PC-9 (cell line): ENCODE measurements at regions not wholly inside any gene's neighbourhood (a gene's known extent, or its start where the extent isn't known, plus 50 kb on each side); places are given as distances from the start of the nearest gene placed in this dataset.

ENCODE experiments used
- BruUV-seq: library from RNA; stranded (reverse); fragments of 400-500 nt; replicated peaks from 2 replicates; lab custom pipeline; 2021; lab: Mats Ljungman, UMichigan
- CTCF ChIA-PET: fragments of 300-600 bp; sonication (Branson Sonifier 250); formaldehyde crosslinking; loops from one replicate; lab custom pipeline; 2022; ENCODE audit warnings: antibody characterized with exemption; lab: Charles Lee
- POLR2A ChIA-PET: fragments of 300-600 bp; sonication (Branson Sonifier 250); formaldehyde crosslinking; loops from one replicate; lab custom pipeline; 2022; ENCODE audit warnings: antibody characterized with exemption; ENCODE audit not compliant: unreplicated experiment; lab: Charles Lee
- DNase-seq, 2 experiments: peaks; one replicate each; pipeline versions ENCODE4 v3.0.0 to v3.0.0-alpha.2; 2015 to 2022; ENCODE audit warnings: mixed read lengths in 1 of 2
- H2AFZ ChIP-seq: fragments of 200-600 bp; sonication (generic); 2 replicates; pipeline ENCODE4 v1.8.1; 2017; ENCODE audit warnings: antibody characterized with exemption
- H3F3A ChIP-seq: fragments of 200-600 bp; sonication (generic); 2 replicates; pipeline ENCODE4 v1.8.1; 2017; ENCODE audit warnings: antibody characterized with exemption, mild to moderate bottlenecking, low read depth; ENCODE audit not compliant: insufficient read depth
- H3K27ac ChIP-seq: fragments of 200-600 bp; sonication (generic); 2 replicates; pipeline ENCODE4 v1.6.1; 2016; ENCODE audit warnings: mixed run types
- H3K27me3 ChIP-seq: fragments of 200-600 bp; sonication (generic); 2 replicates; pipeline ENCODE4 v1.6.1; 2016; ENCODE audit warnings: low read depth, mixed run types; ENCODE audit not compliant: insufficient read depth
- H3K36me3 ChIP-seq: fragments of 200-600 bp; sonication (generic); 2 replicates; pipeline ENCODE4 v1.6.1; 2016; ENCODE audit warnings: low read depth, mixed run types
- H3K4me1 ChIP-seq: fragments of 200-600 bp; sonication (generic); replicated peaks from 2 replicates; pipeline ENCODE4 v1.6.1; 2016; ENCODE audit warnings: mixed run types; ENCODE audit not compliant: insufficient read depth
- H3K4me2 ChIP-seq: fragments of 200-600 bp; sonication (generic); 2 replicates; pipeline ENCODE4 v1.6.1; 2017; ENCODE audit warnings: mixed run types
- H3K4me3 ChIP-seq: fragments of 200-600 bp; sonication (generic); 2 replicates; pipeline ENCODE4 v1.6.1; 2016; ENCODE audit warnings: mixed run types
- H3K79me2 ChIP-seq: fragments of 200-600 bp; sonication (generic); 2 replicates; pipeline ENCODE4 v1.6.1; 2017; ENCODE audit warnings: low read depth, mixed run types
- H3K9me2 ChIP-seq: fragments of 200-600 bp; sonication (generic); 2 replicates; pipeline ENCODE4 v1.8.1; 2017; ENCODE audit warnings: mild to moderate bottlenecking; ENCODE audit not compliant: insufficient read depth
- H3K9me3 ChIP-seq: fragments of 200-600 bp; sonication (generic); 2 replicates; pipeline ENCODE4 v1.8.1; 2016; ENCODE audit warnings: low read depth; ENCODE audit not compliant: insufficient read depth
- H4K20me1 ChIP-seq: fragments of 200-600 bp; sonication (generic); 2 replicates; pipeline ENCODE4 v1.8.1; 2017; ENCODE audit not compliant: insufficient read depth
- CTCF ChIP-seq: fragments of 200-600 bp; sonication (generic); conservative IDR thresholded peaks from 2 replicates; pipeline ENCODE4 v1.6.1; 2017; ENCODE audit warnings: mixed run types, antibody characterized with exemption, mild to moderate bottlenecking, moderate library complexity
- EZH2 ChIP-seq: fragments of 200-600 bp; sonication (generic); IDR thresholded peaks from 2 replicates; pipeline ENCODE4 v1.8.0; 2017; ENCODE audit warnings: antibody characterized with exemption, low read depth
- intact Hi-C: fragments of 100-400 bp; cut with micrococcal nuclease; formaldehyde crosslinking; loops from one replicate; pipeline ENCODE4 v1.10.0; 2022; ENCODE audit not compliant: unreplicated experiment

GRCh38 chr6:165077876-165078275 lies 231.5 kb downstream of the C6orf118 start:
- intact Hi-C loops, result no loop called here
- Histone ChIP-seq H3F3A (no peaks in the 10 kb centered on the region), H4K20me1 (no peaks in the 10 kb centered on the region), H2AFZ (no peak overlapping the region), H3K4me1 (no peaks in the 10 kb centered on the region), H3K36me3 (no peaks in the 10 kb centered on the region), H3K27me3 (no peaks in the 10 kb centered on the region), H3K79me2 (no peaks in the 10 kb centered on the region), H3K27ac (no peak overlapping the region), H3K4me3 (no peak overlapping the region), H3K4me2 (no peak overlapping the region), H3K9me2 (no peaks in the 10 kb centered on the region), H3K9me3 (no peaks in the 10 kb centered on the region)
- BruUV-seq, result no TSS peak
- no peak for DNase-seq
- TF ChIP-seq EZH2 (no peak), CTCF (no peak)
- ChIA-PET POLR2A (no interaction called here), CTCF (no interaction called here)

GRCh38 chr6:165071906-165072305 lies 237.5 kb downstream of the C6orf118 start:
- intact Hi-C loops, result no loop called here
- ChIA-PET POLR2A (no interaction called here), CTCF (no interaction called here)
- Histone ChIP-seq H3K4me3 (no peak overlapping the region), H4K20me1 (no peaks in the 10 kb centered on the region), H3K79me2 (no peaks in the 10 kb centered on the region), H3K27ac (no peak overlapping the region), H3K27me3 (no peaks in the 10 kb centered on the region), H3K4me1 (no peaks in the 10 kb centered on the region), H3K4me2 (no peak overlapping the region), H3F3A (no peaks in the 10 kb centered on the region), H2AFZ (no peak overlapping the region), H3K9me2 (no peaks in the 10 kb centered on the region), H3K36me3 (no peaks in the 10 kb centered on the region), H3K9me3 (no peaks in the 10 kb centered on the region)
- TF ChIP-seq EZH2 (no peak), CTCF (no peak)
- no peak for DNase-seq
- no TSS peak for BruUV-seq

GRCh38 chr6:165060720-165061119 lies 248.7 kb downstream of the C6orf118 start:
- Histone ChIP-seq H3K36me3 (no peaks in the 10 kb centered on the region), H2AFZ (no peak overlapping the region), H3K4me1 (no peaks in the 10 kb centered on the region), H3K9me3 (no peaks in the 10 kb centered on the region), H3K27ac (no peak overlapping the region), H3K4me2 (no peak overlapping the region), H3K27me3 (peaks cover 47% of the 10 kb centered on the region), H3F3A (no peaks in the 10 kb centered on the region), H3K4me3 (no peak overlapping the region), H3K79me2 (no peaks in the 10 kb centered on the region), H4K20me1 (no peaks in the 10 kb centered on the region), H3K9me2 (no peaks in the 10 kb centered on the region)
- ChIA-PET CTCF (no interaction called here), POLR2A (no interaction called here)
- intact Hi-C loops, result no loop called here
- TF ChIP-seq EZH2, result no peak
- no peak for TF ChIP-seq CTCF
- BruUV-seq, result no TSS peak
- DNase-seq, result no peak
